MM.1S (cell line): ENCODE measurements at regions not wholly inside any gene's neighbourhood (a gene's known extent, or its start where the extent isn't known, plus 50 kb on each side); places are given as distances from the start of the nearest gene placed in this dataset.

Experiments used
- DNase-seq: peaks from one replicate; pipeline ENCODE4 v3.0.0-alpha.2; 2015
- H2AFZ ChIP-seq: fragments of 300-600 bp; sonication (generic); 2 replicates; pipeline ENCODE4 v1.6.0; 2016; ENCODE audit warnings: antibody characterized with exemption, low read length
- H3F3A ChIP-seq: fragments of 300-600 bp; sonication (generic); 2 replicates; pipeline ENCODE4 v1.6.1; 2016; ENCODE audit warnings: mild to moderate bottlenecking, antibody characterized with exemption, low read length, moderate library complexity, mixed read lengths; ENCODE audit not compliant: insufficient read depth
- H3K27ac ChIP-seq: fragments of 300-600 bp; sonication (generic); 2 replicates; pipeline ENCODE4 v1.5.1; 2016; ENCODE audit warnings: mild to moderate bottlenecking, low read length
- H3K27me3 ChIP-seq: fragments of 300-600 bp; sonication (generic); replicated peaks from 2 replicates; pipeline ENCODE4 v1.6.0; 2016; ENCODE audit warnings: low read length; ENCODE audit not compliant: insufficient read depth
- H3K36me3 ChIP-seq: fragments of 300-600 bp; sonication (generic); replicated peaks from 2 replicates; pipeline ENCODE4 v1.6.1; 2016; ENCODE audit warnings: mild to moderate bottlenecking, low read length, mixed read lengths; ENCODE audit not compliant: insufficient read depth
- H3K4me1 ChIP-seq: fragments of 300-600 bp; sonication (generic); 2 replicates; pipeline ENCODE4 v1.6.1; 2016; ENCODE audit warnings: low read length, mixed read lengths
- H3K4me2 ChIP-seq: fragments of 300-600 bp; sonication (generic); 2 replicates; pipeline ENCODE4 v1.6.0; 2016; ENCODE audit warnings: low read depth, low read length
- H3K4me3 ChIP-seq: fragments of 300-600 bp; sonication (generic); 2 replicates; pipeline ENCODE4 v1.5.1; 2016; ENCODE audit warnings: low read length, mixed read lengths
- H3K79me2 ChIP-seq: fragments of 300-600 bp; sonication (generic); 2 replicates; pipeline ENCODE4 v1.6.1; 2016; ENCODE audit warnings: mixed run types, low read length, mixed read lengths
- H3K9ac ChIP-seq: fragments of 300-600 bp; sonication (generic); 2 replicates; pipeline ENCODE4 v1.6.1; 2016; ENCODE audit warnings: low read length, mixed read lengths
- H3K9me2 ChIP-seq: fragments of 300-600 bp; sonication (generic); replicated peaks from 2 replicates; pipeline ENCODE4 v1.6.1; 2016; ENCODE audit warnings: mild to moderate bottlenecking, low read length, mixed read lengths; ENCODE audit not compliant: insufficient read depth
- H3K9me3 ChIP-seq: fragments of 300-600 bp; sonication (generic); replicated peaks from 2 replicates; pipeline ENCODE4 v1.6.1; 2016; ENCODE audit warnings: mild to moderate bottlenecking, low read length, mixed read lengths; ENCODE audit not compliant: insufficient read depth
- H4K20me1 ChIP-seq: fragments of 300-600 bp; sonication (generic); 2 replicates; pipeline ENCODE4 v1.6.1; 2016; ENCODE audit warnings: mild to moderate bottlenecking, low read length, moderate library complexity, mixed read lengths; ENCODE audit not compliant: insufficient read depth
- CTCF ChIP-seq: fragments of 300-600 bp; sonication (generic); IDR thresholded peaks from 2 replicates; pipeline ENCODE4 v1.5.1; 2016; ENCODE audit warnings: antibody characterized with exemption, low read length, mixed read lengths
- EZH2 ChIP-seq: fragments of 300-600 bp; sonication (generic); optimal IDR thresholded peaks from 2 replicates; pipeline ENCODE3; 2017; ENCODE audit warnings: low read depth, mild to moderate bottlenecking, antibody characterized with exemption, low read length, mixed read lengths
- EZH2phosphoT487 ChIP-seq: fragments of 300-600 bp; sonication (generic); IDR thresholded peaks from 2 replicates; pipeline ENCODE4 v1.6.1; 2018; ENCODE audit warnings: antibody characterized with exemption, low read length

DNA sequence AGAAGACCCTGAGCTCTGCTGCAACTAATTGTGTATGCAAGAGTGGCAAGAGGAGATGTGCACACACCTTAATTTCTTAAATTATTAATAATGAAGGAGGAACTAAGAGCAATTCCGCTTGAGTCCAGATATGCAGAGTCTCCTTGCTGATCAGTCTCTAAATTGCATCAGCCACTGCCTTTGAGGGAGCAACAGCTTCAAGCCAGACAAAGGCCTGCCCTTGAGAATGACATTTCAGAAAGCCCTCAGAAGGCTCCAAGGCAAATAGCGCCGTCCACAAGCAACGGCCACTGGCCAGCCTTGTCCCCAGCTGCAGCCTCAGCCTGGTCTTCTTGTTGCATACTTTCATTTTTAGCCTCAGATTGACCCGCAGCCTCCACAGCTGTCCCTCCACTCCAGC is 110.6 kb upstream of the RNF32 start:
- Histone ChIP-seq H3F3A (no peaks in the 10 kb centered on the region), H3K4me3 (no peak overlapping the region), H3K9ac (no peak overlapping the region), H2AFZ (no peak overlapping the region), H3K79me2 (no peaks in the 10 kb centered on the region), H3K9me2 (no peaks in the 10 kb centered on the region), H3K36me3 (no peaks in the 10 kb centered on the region), H3K4me1 (no peaks in the 10 kb centered on the region), H3K9me3 (no peaks in the 10 kb centered on the region), H3K27ac (no peak overlapping the region), H4K20me1 (no peaks in the 10 kb centered on the region), H3K4me2 (no peak overlapping the region), H3K27me3 (no peaks in the 10 kb centered on the region; the same call in 1 of the 2 replicates)
- TF ChIP-seq CTCF = no peak
- no peak for TF ChIP-seq EZH2phosphoT487
- TF ChIP-seq EZH2 = no peak
- DNase-seq = no peak

- no peak for DNase-seq
- Histone ChIP-seq H3K4me1 (no peaks in the 10 kb centered on the region), H3K79me2 (no peaks in the 10 kb centered on the region), H2AFZ (no peak overlapping the region), H3K27me3 (no peaks in the 10 kb centered on the region; the same call in 1 of the 2 replicates), H3K36me3 (no peaks in the 10 kb centered on the region), H3K4me3 (no peak overlapping the region), H3K9me2 (no peaks in the 10 kb centered on the region), H3K9ac (no peak overlapping the region), H3K27ac (no peak overlapping the region), H3K9me3 (no peaks in the 10 kb centered on the region), H3F3A (no peaks in the 10 kb centered on the region), H4K20me1 (no peaks in the 10 kb centered on the region), H3K4me2 (no peak overlapping the region)
- TF ChIP-seq CTCF (no peak), EZH2phosphoT487 (no peak), EZH2 (no peak)
Measured at GRCh38 chr7:156527458-156527890, 113.1 kb upstream of the RNF32 start.

GRCh38 chr7:156524818-156525597 is 115.6 kb upstream of the RNF32 start:
- Histone ChIP-seq H3K9ac (no peak overlapping the region), H3K27me3 (no peaks in the 10 kb centered on the region; the same call in 1 of the 2 replicates), H3K36me3 (no peaks in the 10 kb centered on the region), H3F3A (no peaks in the 10 kb centered on the region), H3K4me2 (no peak overlapping the region), H3K27ac (no peak overlapping the region), H3K4me1 (no peaks in the 10 kb centered on the region), H3K9me3 (no peaks in the 10 kb centered on the region), H3K79me2 (no peaks in the 10 kb centered on the region), H4K20me1 (no peaks in the 10 kb centered on the region), H3K9me2 (no peaks in the 10 kb centered on the region), H2AFZ (no peak overlapping the region), H3K4me3 (no peak overlapping the region)
- DNase-seq = no peak
- no peak for TF ChIP-seq CTCF
- TF ChIP-seq EZH2 = no peak
- TF ChIP-seq EZH2phosphoT487 = no peak
